HepG2 (cell line): ENCODE measurements at regions not wholly inside any gene's neighbourhood (a gene's known extent, or its start where the extent isn't known, plus 50 kb on each side); places are given as distances from the start of the nearest gene placed in this dataset.

ENCODE experiments used
- CCAR2 ChIP-seq: fragments of 200-400 bp; formaldehyde crosslinking; optimal IDR thresholded peaks from 2 replicates; pipeline ENCODE3; 2018; ENCODE audit warnings: low read depth, mild to moderate bottlenecking, low read length, moderate library complexity
- DNMT1 ChIP-seq: sonication (generic); formaldehyde crosslinking; IDR thresholded peaks from 2 replicates; pipeline ENCODE4 v1.5.1; 2020; ENCODE audit warnings: mild to moderate bottlenecking, missing genetic modification reagents
- EZH2 ChIP-seq: conservative IDR thresholded peaks from 2 replicates; pipeline ENCODE4 v1.6.1; 2012; ENCODE audit warnings: mild to moderate bottlenecking, low read depth, low read length, moderate library complexity
- FOXK2 ChIP-seq: fragments of 450-650 bp; IDR thresholded peaks from 2 replicates; pipeline ENCODE4 v1.6.1; 2016
- FOXP1 ChIP-seq, 2 experiments: fragments of 450-650 bp in 1 of 2; IDR thresholded peaks; 2 replicates each; pipeline ENCODE4 v1.6.1; 2017 to 2018; ENCODE audit warnings: antibody characterized with exemption in 1 of 2
- HMG20A ChIP-seq: IDR thresholded peaks from 2 replicates; pipeline ENCODE4 v1.6.1; 2016; ENCODE audit warnings: borderline replicate concordance
- ISL2 ChIP-seq: sonication (generic); formaldehyde crosslinking; IDR thresholded peaks from 2 replicates; pipeline ENCODE4 v1.5.0; 2020; ENCODE audit warnings: missing genetic modification reagents
- JUN ChIP-seq: sonication (generic); formaldehyde crosslinking; IDR thresholded peaks from 2 replicates; pipeline ENCODE4 v1.4.0; 2020; ENCODE audit warnings: mild to moderate bottlenecking, missing genetic modification reagents
- JUND ChIP-seq: sonication (generic); formaldehyde crosslinking; IDR thresholded peaks from 2 replicates; pipeline ENCODE4 v1.8.0; 2022; ENCODE audit warnings: mild to moderate bottlenecking, missing genetic modification reagents
- NR1H2 ChIP-seq: sonication (generic); formaldehyde crosslinking; IDR thresholded peaks from 2 replicates; pipeline ENCODE4 v1.8.1; 2022; ENCODE audit warnings: low read depth, missing genetic modification reagents, borderline replicate concordance
- PCBP1 ChIP-seq: fragments of 200-400 bp; formaldehyde crosslinking; IDR thresholded peaks from 2 replicates; pipeline ENCODE4 v1.6.1; 2017; ENCODE audit warnings: mild to moderate bottlenecking, low read depth, low read length, borderline replicate concordance
- REL ChIP-seq: sonication (generic); formaldehyde crosslinking; conservative IDR thresholded peaks from 2 replicates; pipeline ENCODE4 v1.8.0; 2022; ENCODE audit warnings: mild to moderate bottlenecking, missing genetic modification reagents, moderate library complexity
- SCMH1 ChIP-seq: sonication (generic); formaldehyde crosslinking; IDR thresholded peaks from 2 replicates; pipeline ENCODE4 v1.9.0; 2021; ENCODE audit warnings: missing genetic modification reagents, mild to moderate bottlenecking, borderline replicate concordance
- THAP11 ChIP-seq: IDR thresholded peaks from 2 replicates; pipeline ENCODE4 v1.6.1; 2016; ENCODE audit warnings: missing biosample characterization, missing genetic modification reagents
- ZFY ChIP-seq: sonication (generic); formaldehyde crosslinking; IDR thresholded peaks from 2 replicates; pipeline ENCODE4 v1.4.0; 2020; ENCODE audit warnings: missing genetic modification reagents
- ZNF326 ChIP-seq: sonication (generic); formaldehyde crosslinking; IDR thresholded peaks from 2 replicates; pipeline ENCODE4 v1.4.0; 2020; ENCODE audit warnings: missing genetic modification reagents, borderline replicate concordance
- ZNF431 ChIP-seq: sonication (generic); formaldehyde crosslinking; IDR thresholded peaks from 2 replicates; pipeline ENCODE4 v1.9.0; 2022; ENCODE audit warnings: missing genetic modification reagents, low read depth, mild to moderate bottlenecking, borderline replicate concordance
- ZNF562 ChIP-seq: sonication (generic); formaldehyde crosslinking; IDR thresholded peaks from 2 replicates; pipeline ENCODE4 v1.8.0; 2022; ENCODE audit warnings: missing genetic modification reagents, borderline replicate concordance
- TF ChIP-seq, protein P1 (sequence below): sonication (generic); formaldehyde crosslinking; IDR thresholded peaks from 2 replicates; pipeline ENCODE4 v1.4.0; 2020; ENCODE audit warnings: missing genetic modification reagents
- TF ChIP-seq, protein P2 (sequence below): sonication (generic); formaldehyde crosslinking; IDR thresholded peaks from 2 replicates; pipeline ENCODE4 v1.5.0; 2020; ENCODE audit warnings: missing genetic modification reagents
- TF ChIP-seq, protein P3 (sequence below): IDR thresholded peaks from 2 replicates; pipeline ENCODE4 v1.4.0; 2020; ENCODE audit warnings: mild to moderate bottlenecking, missing genetic modification reagents

DNA sequence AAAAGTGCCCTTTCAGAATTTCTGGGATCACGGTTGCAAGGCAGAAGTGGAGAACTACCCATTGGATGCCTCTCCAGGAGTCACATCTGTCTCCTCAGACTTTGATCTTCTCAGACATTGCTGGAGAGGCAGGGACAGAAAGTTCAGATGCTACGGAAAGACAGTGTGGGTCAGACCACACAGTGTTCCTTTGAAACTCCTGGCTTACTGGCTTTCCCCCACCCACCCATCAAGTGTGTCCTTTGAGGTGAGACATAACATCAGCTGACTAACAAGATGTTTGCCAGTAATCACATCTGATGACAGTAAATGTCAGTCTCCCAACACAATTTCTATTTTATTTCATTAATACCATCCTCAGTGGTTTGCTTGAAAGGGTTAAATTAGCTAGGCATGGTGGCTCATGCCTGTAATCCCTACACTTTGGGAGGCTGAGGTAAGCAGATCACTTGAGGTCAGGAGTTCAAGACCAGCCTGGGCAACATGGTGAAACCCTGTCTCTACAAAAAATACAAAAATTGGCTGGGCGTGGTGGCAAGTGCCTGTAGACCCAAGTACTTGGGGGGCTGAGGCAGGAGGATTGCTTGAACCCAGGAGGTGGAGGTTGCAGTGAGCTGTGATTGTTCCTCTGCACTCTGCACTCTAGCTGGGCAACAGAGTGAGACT lies 67.2 kb upstream of the SNX9 start (continued):
- TF ChIP-seq ZNF326 (CRISPR knock-in tag) (no peak), HMG20A (no peak), CCAR2 (no peak), SCMH1 (CRISPR knock-in tag) (no peak), ZNF562 (CRISPR knock-in tag) (no peak), EZH2 (no peak), ZFY (CRISPR knock-in tag) (no peak), NR1H2 (no peak), JUND (no peak), FOXP1 (IDR thresholded peaks at IDR 0.05) (no peak), FOXP1 (CRISPR knock-in tag; IDR thresholded peaks at IDR 0.05) (no peak), REL (0 out of 2 replicates have a peak, but pooled peaks have one; percentile 13), ISL2 (CRISPR knock-in tag) (no peak), PCBP1 (no peak), THAP11 (no peak), ZNF431 (CRISPR knock-in tag) (no peak), FOXK2 (no peak), DNMT1 (CRISPR knock-in tag) (0 out of 2 replicates have a peak, but pooled peaks have one; percentile 12), JUN (CRISPR knock-in tag) (no peak)
- TF ChIP-seq, protein P1, sequence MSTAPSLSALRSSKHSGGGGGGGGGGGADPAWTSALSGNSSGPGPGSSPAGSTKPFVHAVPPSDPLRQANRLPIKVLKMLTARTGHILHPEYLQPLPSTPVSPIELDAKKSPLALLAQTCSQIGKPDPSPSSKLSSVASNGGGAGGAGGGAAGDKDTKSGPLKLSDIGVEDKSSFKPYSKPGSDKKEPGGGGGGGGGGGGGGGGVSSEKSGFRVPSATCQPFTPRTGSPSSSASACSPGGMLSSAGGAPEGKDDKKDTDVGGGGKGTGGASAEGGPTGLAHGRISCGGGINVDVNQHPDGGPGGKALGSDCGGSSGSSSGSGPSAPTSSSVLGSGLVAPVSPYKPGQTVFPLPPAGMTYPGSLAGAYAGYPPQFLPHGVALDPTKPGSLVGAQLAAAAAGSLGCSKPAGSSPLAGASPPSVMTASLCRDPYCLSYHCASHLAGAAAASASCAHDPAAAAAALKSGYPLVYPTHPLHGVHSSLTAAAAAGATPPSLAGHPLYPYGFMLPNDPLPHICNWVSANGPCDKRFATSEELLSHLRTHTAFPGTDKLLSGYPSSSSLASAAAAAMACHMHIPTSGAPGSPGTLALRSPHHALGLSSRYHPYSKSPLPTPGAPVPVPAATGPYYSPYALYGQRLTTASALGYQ (CRISPR knock-in tag) = no peak
- TF ChIP-seq, protein P2, sequence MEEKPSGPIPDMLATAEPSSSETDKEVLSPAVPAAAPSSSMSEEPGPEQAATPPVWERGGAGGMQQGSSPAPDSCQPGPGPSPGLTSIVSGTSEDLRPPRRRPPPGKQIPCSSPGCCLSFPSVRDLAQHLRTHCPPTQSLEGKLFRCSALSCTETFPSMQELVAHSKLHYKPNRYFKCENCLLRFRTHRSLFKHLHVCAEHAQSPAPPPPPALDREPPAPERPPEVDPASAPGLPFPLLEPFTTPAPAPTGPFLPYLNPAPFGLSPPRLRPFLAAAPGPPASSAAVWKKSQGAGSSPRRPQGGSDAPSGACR (CRISPR knock-in tag) = 0 out of 2 replicates have a peak, but pooled peaks have one; percentile 30
- TF ChIP-seq, protein P3, sequence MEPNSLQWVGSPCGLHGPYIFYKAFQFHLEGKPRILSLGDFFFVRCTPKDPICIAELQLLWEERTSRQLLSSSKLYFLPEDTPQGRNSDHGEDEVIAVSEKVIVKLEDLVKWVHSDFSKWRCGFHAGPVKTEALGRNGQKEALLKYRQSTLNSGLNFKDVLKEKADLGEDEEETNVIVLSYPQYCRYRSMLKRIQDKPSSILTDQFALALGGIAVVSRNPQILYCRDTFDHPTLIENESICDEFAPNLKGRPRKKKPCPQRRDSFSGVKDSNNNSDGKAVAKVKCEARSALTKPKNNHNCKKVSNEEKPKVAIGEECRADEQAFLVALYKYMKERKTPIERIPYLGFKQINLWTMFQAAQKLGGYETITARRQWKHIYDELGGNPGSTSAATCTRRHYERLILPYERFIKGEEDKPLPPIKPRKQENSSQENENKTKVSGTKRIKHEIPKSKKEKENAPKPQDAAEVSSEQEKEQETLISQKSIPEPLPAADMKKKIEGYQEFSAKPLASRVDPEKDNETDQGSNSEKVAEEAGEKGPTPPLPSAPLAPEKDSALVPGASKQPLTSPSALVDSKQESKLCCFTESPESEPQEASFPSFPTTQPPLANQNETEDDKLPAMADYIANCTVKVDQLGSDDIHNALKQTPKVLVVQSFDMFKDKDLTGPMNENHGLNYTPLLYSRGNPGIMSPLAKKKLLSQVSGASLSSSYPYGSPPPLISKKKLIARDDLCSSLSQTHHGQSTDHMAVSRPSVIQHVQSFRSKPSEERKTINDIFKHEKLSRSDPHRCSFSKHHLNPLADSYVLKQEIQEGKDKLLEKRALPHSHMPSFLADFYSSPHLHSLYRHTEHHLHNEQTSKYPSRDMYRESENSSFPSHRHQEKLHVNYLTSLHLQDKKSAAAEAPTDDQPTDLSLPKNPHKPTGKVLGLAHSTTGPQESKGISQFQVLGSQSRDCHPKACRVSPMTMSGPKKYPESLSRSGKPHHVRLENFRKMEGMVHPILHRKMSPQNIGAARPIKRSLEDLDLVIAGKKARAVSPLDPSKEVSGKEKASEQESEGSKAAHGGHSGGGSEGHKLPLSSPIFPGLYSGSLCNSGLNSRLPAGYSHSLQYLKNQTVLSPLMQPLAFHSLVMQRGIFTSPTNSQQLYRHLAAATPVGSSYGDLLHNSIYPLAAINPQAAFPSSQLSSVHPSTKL = no peak
